GM23338 (cell line): ENCODE measurements at regions not wholly inside any gene's neighbourhood (a gene's known extent, or its start where the extent isn't known, plus 50 kb on each side); places are given as distances from the start of the nearest gene placed in this dataset.

Experiments
- ATAC-seq: fragments of 200-7000 bp; cut with Tn5 transposase; 3 replicates; pipeline ENCODE4 v1.9.1; 2020
- DNase-seq: peaks from one replicate; pipeline ENCODE4 v3.0.0-alpha.2; 2015; ENCODE audit warnings: low spot score
- H2AFZ ChIP-seq: fragments of 200-600 bp; sonication (generic); 2 replicates; pipeline ENCODE4 v1.8.0; 2016; ENCODE audit warnings: antibody characterized with exemption, mild to moderate bottlenecking, moderate library complexity
- H3F3A ChIP-seq: fragments of 200-600 bp; sonication (generic); replicated peaks from 2 replicates; pipeline ENCODE4 v1.8.0; 2017; ENCODE audit warnings: antibody characterized with exemption, mixed run types, low read depth
- H3K27ac ChIP-seq: fragments of 200-600 bp; sonication (generic); 2 replicates; pipeline ENCODE4 v1.6.1; 2016; ENCODE audit warnings: low read depth
- H3K27me3 ChIP-seq: fragments of 200-600 bp; sonication (generic); 2 replicates; pipeline ENCODE4 v1.8.0; 2016; ENCODE audit warnings: mild to moderate bottlenecking, mixed run types, moderate library complexity; ENCODE audit not compliant: insufficient read depth
- H3K36me3 ChIP-seq: fragments of 200-600 bp; sonication (generic); 2 replicates; pipeline ENCODE4 v1.8.0; 2016; ENCODE audit warnings: mild to moderate bottlenecking; ENCODE audit not compliant: insufficient read depth
- H3K4me1 ChIP-seq: fragments of 200-600 bp; sonication (generic); 2 replicates; pipeline ENCODE4 v1.8.0; 2016; ENCODE audit warnings: mild to moderate bottlenecking, moderate library complexity; ENCODE audit not compliant: insufficient read depth
- H3K4me2 ChIP-seq: fragments of 200-600 bp; sonication (generic); 2 replicates; pipeline ENCODE4 v1.7.1; 2017; ENCODE audit warnings: mixed run types
- H3K4me3 ChIP-seq: fragments of 200-600 bp; sonication (generic); 2 replicates; pipeline ENCODE4 v1.6.1; 2016; ENCODE audit warnings: mixed run types
- H3K79me2 ChIP-seq: fragments of 200-600 bp; sonication (generic); replicated peaks from 2 replicates; pipeline ENCODE4 v1.8.0; 2017; ENCODE audit warnings: mild to moderate bottlenecking; ENCODE audit not compliant: insufficient read depth
- H3K9me2 ChIP-seq: fragments of 200-600 bp; sonication (generic); 2 replicates; pipeline ENCODE4 v1.8.0; 2017; ENCODE audit not compliant: insufficient read depth
- H4K20me1 ChIP-seq: fragments of 200-600 bp; sonication (generic); replicated peaks from 2 replicates; pipeline ENCODE4 v1.8.0; 2017; ENCODE audit warnings: mild to moderate bottlenecking; ENCODE audit not compliant: insufficient read depth
- H3K27ac Mint-ChIP-seq: 2 replicates; pipeline ENCODE4 v1.8.0; 2020; ENCODE audit warnings: inconsistent platforms, mild to moderate bottlenecking, moderate library complexity, mixed read lengths
- H3K27me3 Mint-ChIP-seq: 3 replicates; pipeline ENCODE4 v1.8.0; 2022; ENCODE audit warnings: low read depth, mild to moderate bottlenecking, moderate library complexity, mixed read lengths, inconsistent platforms; ENCODE audit not compliant: insufficient read depth, poor library complexity
- H3K36me3 Mint-ChIP-seq: 3 replicates; pipeline ENCODE4 v1.8.0; 2021; ENCODE audit warnings: low read depth, mild to moderate bottlenecking, inconsistent platforms, moderate library complexity, mixed read lengths
- H3K4me1 Mint-ChIP-seq: 3 replicates; pipeline ENCODE4 v1.8.0; 2020; ENCODE audit warnings: mild to moderate bottlenecking, inconsistent platforms, mixed read lengths
- H3K4me3 Mint-ChIP-seq: 3 replicates; pipeline ENCODE4 v1.8.0; 2021; ENCODE audit warnings: moderate library complexity, mild to moderate bottlenecking, inconsistent platforms, mixed read lengths
- H3K9me3 Mint-ChIP-seq: 3 replicates; pipeline ENCODE4 v1.8.0; 2020; ENCODE audit warnings: moderate library complexity, mild to moderate bottlenecking, inconsistent platforms, mixed read lengths
- CREB1 ChIP-seq: fragments of 250-450 bp; sonication (Bioruptor Pico); IDR thresholded peaks from 2 replicates; pipeline ENCODE4 v1.5.0; 2020; ENCODE audit warnings: low read depth, mild to moderate bottlenecking, moderate library complexity
- EZH2 ChIP-seq: fragments of 200-600 bp; sonication (generic); IDR thresholded peaks from one replicate; pipeline ENCODE4 v1.8.0; 2017; ENCODE audit warnings: antibody characterized with exemption, mild to moderate bottlenecking, low read depth; ENCODE audit not compliant: unreplicated experiment
- EZH2phosphoT487 ChIP-seq: fragments of 200-600 bp; sonication (generic); IDR thresholded peaks from one replicate; pipeline ENCODE4 v1.8.1; 2018; ENCODE audit warnings: antibody characterized with exemption; ENCODE audit not compliant: unreplicated experiment
- JUNB ChIP-seq: IDR thresholded peaks from one replicate; pipeline ENCODE4 v1.6.1; 2016; ENCODE audit warnings: antibody characterized with exemption; ENCODE audit not compliant: unreplicated experiment
- NANOG ChIP-seq: IDR thresholded peaks from 2 replicates; pipeline ENCODE4 v1.6.1; 2016; ENCODE audit warnings: antibody characterized with exemption, borderline replicate concordance
- POLR2AphosphoS5 ChIP-seq: IDR thresholded peaks from 2 replicates; pipeline ENCODE4 v1.6.1; 2016; ENCODE audit warnings: antibody characterized with exemption, low read depth
- REST ChIP-seq: IDR thresholded peaks from one replicate; pipeline ENCODE4 v1.6.1; 2018; ENCODE audit warnings: antibody characterized with exemption; ENCODE audit not compliant: unreplicated experiment
- ZNF114 ChIP-seq: fragments of 250-450 bp; sonication (Bioruptor Pico); IDR thresholded peaks from 2 replicates; pipeline ENCODE4 v1.5.0; 2020; ENCODE audit warnings: mild to moderate bottlenecking, moderate library complexity
- ZNF331 ChIP-seq: fragments of 250-450 bp; sonication (Bioruptor Pico); IDR thresholded peaks from 2 replicates; pipeline ENCODE4 v1.5.0; 2020; ENCODE audit warnings: low read depth, mild to moderate bottlenecking, moderate library complexity
- ZNF462 ChIP-seq: fragments of 250-450 bp; sonication (Bioruptor Pico); IDR thresholded peaks from 2 replicates; pipeline ENCODE4 v1.5.0; 2020; ENCODE audit warnings: mild to moderate bottlenecking, moderate library complexity
- TF ChIP-seq, protein P1 (sequence below): IDR thresholded peaks from 2 replicates; pipeline ENCODE4 v1.6.1; 2016; ENCODE audit warnings: antibody characterized with exemption
- TF ChIP-seq, protein P2 (sequence below), 2 experiments: fragments of 200-600 bp in 1 of 2; sonication (generic) in 1 of 2; conservative IDR thresholded peaks; 2 replicates each; pipeline versions ENCODE4 v1.5.1 to v1.6.1; 2016 to 2017; ENCODE audit warnings: antibody characterized with exemption in 2 of 2, low read depth in 2 of 2, mild to moderate bottlenecking in 2 of 2, moderate library complexity in 1 of 2

DNA sequence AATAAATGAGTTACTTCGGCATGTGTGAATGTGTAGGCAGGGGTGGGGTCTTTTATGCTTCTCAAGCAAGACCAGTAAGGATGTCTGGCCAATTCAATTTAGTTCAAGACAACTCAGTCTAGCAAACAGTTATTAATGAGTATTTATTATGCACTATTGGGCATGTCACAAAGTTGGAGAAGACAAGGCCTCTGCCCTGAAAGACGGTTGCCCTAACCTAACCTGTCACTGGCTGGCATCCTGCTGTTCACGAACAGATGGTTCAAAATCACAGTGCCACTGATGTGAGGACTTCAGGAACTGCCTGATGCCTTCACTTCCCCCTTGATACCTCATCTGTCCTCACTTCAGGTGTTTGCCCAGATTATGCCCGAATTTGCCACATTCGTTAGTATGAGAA is 217.8 kb downstream of the SOX2 start:
- no peaks in the 10 kb centered on the region for H3K36me3 ChIP-seq
- no peaks in the 10 kb centered on the region for H3K79me2 ChIP-seq
- H3K4me1 ChIP-seq: peaks cover 6% of the 10 kb centered on the region; the same call in 1 of the 2 replicates
- H3K9me2 ChIP-seq: no peaks in the 10 kb centered on the region
- DNase-seq (no peak), ATAC-seq (no peak)
- Mint-ChIP-seq H3K9me3 (peaks cover 33% of the 10 kb centered on the region), H3K27ac (no peak overlapping the region), H3K4me3 (no peak overlapping the region), H3K4me1 (peaks cover 10% of the 10 kb centered on the region), H3K36me3 (peaks cover 27% of the 10 kb centered on the region; the same call in 2 of the 3 replicates), H3K27me3 (peaks cover 2% of the 10 kb centered on the region)
- no peak overlapping the region for H3K27ac ChIP-seq
- no peak overlapping the region for H2AFZ ChIP-seq
- no peak overlapping the region for H3K4me2 ChIP-seq
- no peak overlapping the region for H3K4me3 ChIP-seq
- H3F3A ChIP-seq: no peaks in the 10 kb centered on the region
- no peaks in the 10 kb centered on the region for H3K27me3 ChIP-seq
- H4K20me1 ChIP-seq: no peaks in the 10 kb centered on the region
- TF ChIP-seq ZNF462: no peak
- no peak for TF ChIP-seq POLR2AphosphoS5
- no peak for TF ChIP-seq CREB1 (CRISPR knock-in tag)
- TF ChIP-seq EZH2phosphoT487: no peak
- no peak for TF ChIP-seq JUNB
- no peak for TF ChIP-seq EZH2
- TF ChIP-seq, protein P1, sequence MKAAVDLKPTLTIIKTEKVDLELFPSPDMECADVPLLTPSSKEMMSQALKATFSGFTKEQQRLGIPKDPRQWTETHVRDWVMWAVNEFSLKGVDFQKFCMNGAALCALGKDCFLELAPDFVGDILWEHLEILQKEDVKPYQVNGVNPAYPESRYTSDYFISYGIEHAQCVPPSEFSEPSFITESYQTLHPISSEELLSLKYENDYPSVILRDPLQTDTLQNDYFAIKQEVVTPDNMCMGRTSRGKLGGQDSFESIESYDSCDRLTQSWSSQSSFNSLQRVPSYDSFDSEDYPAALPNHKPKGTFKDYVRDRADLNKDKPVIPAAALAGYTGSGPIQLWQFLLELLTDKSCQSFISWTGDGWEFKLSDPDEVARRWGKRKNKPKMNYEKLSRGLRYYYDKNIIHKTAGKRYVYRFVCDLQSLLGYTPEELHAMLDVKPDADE: no peak
- TF ChIP-seq ZNF331 (CRISPR knock-in tag): no peak
- no peak for TF ChIP-seq ZNF114
- no peak for TF ChIP-seq REST
- TF ChIP-seq NANOG: no peak
- TF ChIP-seq, protein P2, sequence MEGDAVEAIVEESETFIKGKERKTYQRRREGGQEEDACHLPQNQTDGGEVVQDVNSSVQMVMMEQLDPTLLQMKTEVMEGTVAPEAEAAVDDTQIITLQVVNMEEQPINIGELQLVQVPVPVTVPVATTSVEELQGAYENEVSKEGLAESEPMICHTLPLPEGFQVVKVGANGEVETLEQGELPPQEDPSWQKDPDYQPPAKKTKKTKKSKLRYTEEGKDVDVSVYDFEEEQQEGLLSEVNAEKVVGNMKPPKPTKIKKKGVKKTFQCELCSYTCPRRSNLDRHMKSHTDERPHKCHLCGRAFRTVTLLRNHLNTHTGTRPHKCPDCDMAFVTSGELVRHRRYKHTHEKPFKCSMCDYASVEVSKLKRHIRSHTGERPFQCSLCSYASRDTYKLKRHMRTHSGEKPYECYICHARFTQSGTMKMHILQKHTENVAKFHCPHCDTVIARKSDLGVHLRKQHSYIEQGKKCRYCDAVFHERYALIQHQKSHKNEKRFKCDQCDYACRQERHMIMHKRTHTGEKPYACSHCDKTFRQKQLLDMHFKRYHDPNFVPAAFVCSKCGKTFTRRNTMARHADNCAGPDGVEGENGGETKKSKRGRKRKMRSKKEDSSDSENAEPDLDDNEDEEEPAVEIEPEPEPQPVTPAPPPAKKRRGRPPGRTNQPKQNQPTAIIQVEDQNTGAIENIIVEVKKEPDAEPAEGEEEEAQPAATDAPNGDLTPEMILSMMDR (conservative IDR thresholded peaks at IDR 0.05; ENCODE audit: low read depth in 2 of 2): no peak
